SK-N-SH (cell line): ENCODE measurements at regions not wholly inside any gene's neighbourhood (a gene's known extent, or its start where the extent isn't known, plus 50 kb on each side); places are given as distances from the start of the nearest gene placed in this dataset.

ENCODE experiments used
- ELF1 ChIP-seq: IDR thresholded peaks from 2 replicates; pipeline ENCODE4 v1.4.0; 2012
- EP300 ChIP-seq, 2 experiments: IDR thresholded peaks; 2 replicates each; pipeline versions ENCODE4 v1.4.0 to v1.6.1; 2012; ENCODE audit warnings: borderline replicate concordance in 1 of 2, low read depth in 1 of 2, low read length in 1 of 2
- FOXM1 ChIP-seq: IDR thresholded peaks from 2 replicates; pipeline ENCODE4 v1.4.0; 2012; ENCODE audit warnings: low read depth, mild to moderate bottlenecking
- GABPA ChIP-seq: IDR thresholded peaks from 2 replicates; pipeline ENCODE4 v1.4.0; 2012; ENCODE audit warnings: low read depth, mild to moderate bottlenecking
- GATA2 ChIP-seq: sonication (generic); formaldehyde crosslinking; IDR thresholded peaks from 2 replicates; pipeline ENCODE4 v1.5.0; 2020; ENCODE audit warnings: mild to moderate bottlenecking, missing genetic modification reagents
- IRF3 ChIP-seq: fragments of 150-350 bp; IDR thresholded peaks from 2 replicates; pipeline ENCODE4 v1.6.1; 2016; ENCODE audit warnings: mild to moderate bottlenecking, low read depth, low read length
- MEF2A ChIP-seq: IDR thresholded peaks from 2 replicates; pipeline ENCODE4 v1.4.0; 2012; ENCODE audit warnings: low read depth, borderline replicate concordance
- MXI1 ChIP-seq: IDR thresholded peaks from 2 replicates; pipeline ENCODE4 v1.6.1; 2012; ENCODE audit warnings: mild to moderate bottlenecking, low read depth, low read length, improper control_type of control experiment
- NFIC ChIP-seq: IDR thresholded peaks from 2 replicates; pipeline ENCODE4 v1.4.0; 2012; ENCODE audit warnings: borderline replicate concordance
- PBX3 ChIP-seq: IDR thresholded peaks from 2 replicates; pipeline ENCODE4; 2012
- POLR2AphosphoS5 ChIP-seq: IDR thresholded peaks from 2 replicates; pipeline ENCODE4 v1.6.1; 2012; ENCODE audit warnings: low read depth, low read length
- RAD21 ChIP-seq: IDR thresholded peaks from 2 replicates; pipeline ENCODE4 v1.6.1; 2012; ENCODE audit warnings: mild to moderate bottlenecking, low read length
- RCOR1 ChIP-seq: fragments of 150-350 bp; IDR thresholded peaks from 2 replicates; pipeline ENCODE4 v1.6.1; 2017; ENCODE audit warnings: antibody characterized with exemption, low read length
- RFX5 ChIP-seq: IDR thresholded peaks from 2 replicates; pipeline ENCODE4 v1.6.1; 2012; ENCODE audit warnings: mild to moderate bottlenecking, improper control_type of control experiment, low read length
- RXRA ChIP-seq: IDR thresholded peaks from 2 replicates; pipeline ENCODE4 v1.4.0; 2012; ENCODE audit warnings: low read depth, mild to moderate bottlenecking, borderline replicate concordance
- SIN3A ChIP-seq: IDR thresholded peaks from 2 replicates; pipeline ENCODE4 v1.6.1; 2012; ENCODE audit warnings: low read depth, mild to moderate bottlenecking, low read length, moderate library complexity, borderline replicate concordance
- USF1 ChIP-seq: IDR thresholded peaks from 2 replicates; pipeline ENCODE4 v1.4.0; 2012; ENCODE audit warnings: low read depth, borderline replicate concordance
- USF2 ChIP-seq: fragments of 150-350 bp; IDR thresholded peaks from 2 replicates; pipeline ENCODE4 v1.6.1; 2017; ENCODE audit warnings: antibody characterized with exemption, low read length, low read depth, borderline replicate concordance
- ZBTB33 ChIP-seq: IDR thresholded peaks from 2 replicates; pipeline ENCODE4 v1.4.0; 2012; ENCODE audit warnings: low read depth, borderline replicate concordance

- TF ChIP-seq IRF3 (no peak), POLR2AphosphoS5 (peak; percentile 73; the same call in 1 of the 2 replicates), RFX5 (no peak), USF1 (0 out of 2 replicates have a peak, but pooled peaks have one; percentile 27), RAD21 (no peak), NFIC (peak; percentile 65), PBX3 (peak; percentile 93), SIN3A (peak; percentile 57; the same call in 1 of the 2 replicates), GABPA (no peak), ELF1 (no peak), RCOR1 (no peak), RXRA (peak; percentile 95), ZBTB33 (peak; percentile 38; the same call in 1 of the 2 replicates), MXI1 (no peak), MEF2A (peak; percentile 59; the same call in 1 of the 2 replicates), USF2 (no peak), GATA2 (CRISPR knock-in tag) (no peak), EP300 (IDR thresholded peaks at IDR 0.05; ENCODE audit: borderline replicate concordance in 1 of 2, low read depth in 1 of 2, low read length in 1 of 2) (peak; percentile 62 to 88; a peak in 3 of 4 replicates), FOXM1 (peak; percentile 68; the same call in 1 of the 2 replicates)
These were observed 292.7 kb downstream of the SUCLA2 start (continued) for GRCh38 chr13:47708386-47708785.
